ENCODE measurements at regions not wholly inside any gene's neighbourhood (a gene's known extent, or its start where the extent isn't known, plus 50 kb on each side); places are given as distances from the start of the nearest gene placed in this dataset.

- TF ChIP-seq POLR2AphosphoS5 (IDR thresholded peaks at IDR 0.05; ENCODE audit: low read depth, low read length): no peak
- TF ChIP-seq POLR2A (IDR thresholded peaks at IDR 0.05; ENCODE audit: low read depth, low read length): no peak
- TF ChIP-seq PAX5 (IDR thresholded peaks at IDR 0.05; ENCODE audit: insufficient read depth, low read length, severe bottlenecking): no peak
Observed at GRCh38 chrX:43005561-43005960, 227.6 kb upstream of the PPP1R2C start.
